ENCODE measurements at regions not wholly inside any gene's neighbourhood (a gene's known extent, or its start where the extent isn't known, plus 50 kb on each side); places are given as distances from the start of the nearest gene placed in this dataset.

DNA sequence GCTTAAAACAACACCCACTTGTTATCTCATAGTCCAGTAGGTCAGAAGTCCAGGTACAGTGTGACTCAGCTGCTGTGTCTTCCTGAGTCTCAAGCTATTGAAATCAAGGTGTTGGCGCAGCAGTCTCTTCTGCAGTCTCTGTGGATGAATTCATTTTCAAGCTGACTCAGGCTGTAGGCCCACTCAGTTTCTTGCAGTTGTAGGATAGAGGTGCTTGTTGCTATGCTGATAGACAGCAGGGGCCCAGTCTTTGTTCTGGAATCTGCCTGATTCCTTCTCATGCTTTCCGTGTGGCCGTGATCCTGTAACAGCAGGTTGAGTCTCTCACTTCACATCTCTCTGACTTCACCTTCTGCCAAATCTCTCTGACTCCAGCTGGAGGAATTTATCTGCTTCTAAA lies 400.4 kb upstream of the POM121L12 start:
- Histone ChIP-seq H3K79me2 (ENCODE audit: insufficient read depth, low read length) (no peaks in the 10 kb centered on the region), H3K4me2 (ENCODE audit: low read depth, low read length, poor library complexity, severe bottlenecking) (no peak overlapping the region), H3K36me3 (ENCODE audit: low read length) (no peaks in the 10 kb centered on the region), H3K27me3 (ENCODE audit: low read length) (no peaks in the 10 kb centered on the region), H3K9me3 (ENCODE audit: insufficient read depth, low read length) (no peaks in the 10 kb centered on the region), H4K20me1 (ENCODE audit: low read depth, low read length) (no peaks in the 10 kb centered on the region), H3K9ac (ENCODE audit: low read length) (no peak overlapping the region), H3K9me2 (replicated peaks; ENCODE audit: insufficient read depth, low read length) (no peaks in the 10 kb centered on the region), H3K4me3 (ENCODE audit: insufficient read depth, low read length, poor library complexity, severe bottlenecking) (no peak overlapping the region), H3F3A (ENCODE audit: insufficient read depth) (no peaks in the 10 kb centered on the region; the same call in 1 of the 2 replicates), H3K27ac (ENCODE audit: low read depth, low read length) (no peak overlapping the region), H2AFZ (ENCODE audit: low read depth, low read length, severe bottlenecking) (no peak overlapping the region)
- no peak for TF ChIP-seq EZH2phosphoT487 (conservative IDR thresholded peaks at IDR 0.05; ENCODE audit: low read length)
- TF ChIP-seq, protein P1, sequence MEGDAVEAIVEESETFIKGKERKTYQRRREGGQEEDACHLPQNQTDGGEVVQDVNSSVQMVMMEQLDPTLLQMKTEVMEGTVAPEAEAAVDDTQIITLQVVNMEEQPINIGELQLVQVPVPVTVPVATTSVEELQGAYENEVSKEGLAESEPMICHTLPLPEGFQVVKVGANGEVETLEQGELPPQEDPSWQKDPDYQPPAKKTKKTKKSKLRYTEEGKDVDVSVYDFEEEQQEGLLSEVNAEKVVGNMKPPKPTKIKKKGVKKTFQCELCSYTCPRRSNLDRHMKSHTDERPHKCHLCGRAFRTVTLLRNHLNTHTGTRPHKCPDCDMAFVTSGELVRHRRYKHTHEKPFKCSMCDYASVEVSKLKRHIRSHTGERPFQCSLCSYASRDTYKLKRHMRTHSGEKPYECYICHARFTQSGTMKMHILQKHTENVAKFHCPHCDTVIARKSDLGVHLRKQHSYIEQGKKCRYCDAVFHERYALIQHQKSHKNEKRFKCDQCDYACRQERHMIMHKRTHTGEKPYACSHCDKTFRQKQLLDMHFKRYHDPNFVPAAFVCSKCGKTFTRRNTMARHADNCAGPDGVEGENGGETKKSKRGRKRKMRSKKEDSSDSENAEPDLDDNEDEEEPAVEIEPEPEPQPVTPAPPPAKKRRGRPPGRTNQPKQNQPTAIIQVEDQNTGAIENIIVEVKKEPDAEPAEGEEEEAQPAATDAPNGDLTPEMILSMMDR (IDR thresholded peaks at IDR 0.05; ENCODE audit: insufficient read depth, low read length, poor library complexity, severe bottlenecking), result no peak

DNA sequence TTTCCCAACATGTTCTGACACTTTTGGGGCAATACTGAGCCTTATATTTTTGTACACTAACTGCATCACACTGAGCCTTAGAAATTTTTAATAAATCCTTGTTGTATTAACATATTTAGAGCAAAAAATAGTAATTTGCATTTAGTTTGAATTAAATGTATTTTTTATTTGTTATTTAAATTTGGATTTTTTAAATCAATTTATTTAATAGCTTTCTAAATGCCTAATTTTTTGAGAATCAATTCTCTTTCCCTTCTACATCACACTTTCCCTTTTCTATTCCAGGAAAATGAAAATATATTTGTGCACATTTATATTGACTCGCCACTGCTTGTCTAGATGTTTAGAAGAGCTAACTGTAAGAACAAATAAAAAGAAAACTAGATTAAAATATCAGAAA lies 414.6 kb upstream of the POM121L12 start:
- Histone ChIP-seq H3K27me3 (ENCODE audit: low read length) (no peaks in the 10 kb centered on the region), H2AFZ (ENCODE audit: low read depth, low read length, severe bottlenecking) (no peak overlapping the region), H3K27ac (ENCODE audit: low read depth, low read length) (no peak overlapping the region), H3K36me3 (ENCODE audit: low read length) (no peaks in the 10 kb centered on the region), H3K9me2 (replicated peaks; ENCODE audit: insufficient read depth, low read length) (no peaks in the 10 kb centered on the region), H3F3A (ENCODE audit: insufficient read depth) (no peaks in the 10 kb centered on the region), H3K4me3 (ENCODE audit: insufficient read depth, low read length, poor library complexity, severe bottlenecking) (no peak overlapping the region), H3K4me2 (ENCODE audit: low read depth, low read length, poor library complexity, severe bottlenecking) (no peak overlapping the region), H4K20me1 (ENCODE audit: low read depth, low read length) (no peaks in the 10 kb centered on the region), H3K9ac (ENCODE audit: low read length) (no peak overlapping the region), H3K9me3 (ENCODE audit: insufficient read depth, low read length) (no peaks in the 10 kb centered on the region), H3K79me2 (ENCODE audit: insufficient read depth, low read length) (no peaks in the 10 kb centered on the region)
- no peak for TF ChIP-seq EZH2phosphoT487 (conservative IDR thresholded peaks at IDR 0.05; ENCODE audit: low read length)
- TF ChIP-seq, protein P1 (IDR thresholded peaks at IDR 0.05; ENCODE audit: insufficient read depth, low read length, poor library complexity, severe bottlenecking), result no peak

DNA sequence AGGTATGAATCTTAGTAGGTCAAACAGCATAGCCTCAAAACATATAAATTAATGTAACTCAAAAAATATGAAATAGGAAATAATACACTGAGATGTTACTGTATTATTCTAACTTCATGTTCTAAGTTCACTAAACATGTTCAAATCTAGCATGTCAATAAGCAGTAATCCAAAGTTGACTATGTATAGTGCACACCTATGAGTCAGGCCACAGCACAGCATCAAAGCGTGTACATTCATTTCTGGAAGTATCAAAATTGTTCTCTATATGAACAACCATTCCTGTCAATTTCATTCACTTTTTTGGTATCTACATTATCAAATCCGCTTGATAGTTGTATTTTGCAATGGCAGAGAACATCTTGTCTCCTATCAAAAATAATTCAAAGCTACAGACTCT lies 418.9 kb upstream of the POM121L12 start:
- Histone ChIP-seq H4K20me1 (ENCODE audit: low read depth, low read length) (no peaks in the 10 kb centered on the region), H2AFZ (ENCODE audit: low read depth, low read length, severe bottlenecking) (no peak overlapping the region), H3K9ac (ENCODE audit: low read length) (no peak overlapping the region), H3K27me3 (ENCODE audit: low read length) (no peaks in the 10 kb centered on the region), H3K27ac (ENCODE audit: low read depth, low read length) (no peak overlapping the region), H3K9me3 (ENCODE audit: insufficient read depth, low read length) (no peaks in the 10 kb centered on the region), H3K9me2 (replicated peaks; ENCODE audit: insufficient read depth, low read length) (no peaks in the 10 kb centered on the region), H3K79me2 (ENCODE audit: insufficient read depth, low read length) (no peaks in the 10 kb centered on the region), H3K4me2 (ENCODE audit: low read depth, low read length, poor library complexity, severe bottlenecking) (no peak overlapping the region), H3K36me3 (ENCODE audit: low read length) (no peaks in the 10 kb centered on the region), H3K4me3 (ENCODE audit: insufficient read depth, low read length, poor library complexity, severe bottlenecking) (no peak overlapping the region), H3F3A (ENCODE audit: insufficient read depth) (no peaks in the 10 kb centered on the region)
- TF ChIP-seq, protein P1 (IDR thresholded peaks at IDR 0.05; ENCODE audit: insufficient read depth, low read length, poor library complexity, severe bottlenecking), result no peak
- TF ChIP-seq EZH2phosphoT487 (conservative IDR thresholded peaks at IDR 0.05; ENCODE audit: low read length), result no peak
